ENCODE measurements at regions not wholly inside any gene's neighbourhood (a gene's known extent, or its start where the extent isn't known, plus 50 kb on each side); places are given as distances from the start of the nearest gene placed in this dataset.
"Not testable (repeated sequence)": the region's sequence is repeated elsewhere in the genome, so short reads cannot be mapped to it uniquely, and the experiment has no call there.

- Histone ChIP-seq H3K4me3 (replicated peaks; ENCODE audit: low read depth, low read length) (no peak overlapping the region), H3K36me3 (ENCODE audit: control insufficient read depth, insufficient read depth, low read length) (no peaks in the 10 kb centered on the region), H3K27me3 (replicated peaks; ENCODE audit: control insufficient read depth, insufficient read depth, low read length) (no peaks in the 10 kb centered on the region)
- no peak for DNase-seq (ENCODE audit: extremely low read depth, insufficient read length)
- TF ChIP-seq CTCF (IDR thresholded peaks at IDR 0.05; ENCODE audit: insufficient read depth, low read length, poor library complexity, severe bottlenecking), result no peak
These were observed 246.8 kb upstream of the ST6GAL2 start for GRCh38 chr2:107132746-107133145.

- Histone ChIP-seq H3K27me3 (replicated peaks; ENCODE audit: control insufficient read depth, insufficient read depth, low read length) (no peaks in the 10 kb centered on the region), H3K36me3 (ENCODE audit: control insufficient read depth, insufficient read depth, low read length) (no peaks in the 10 kb centered on the region), H3K4me3 (replicated peaks; ENCODE audit: low read depth, low read length) (no peak overlapping the region)
- no peak for DNase-seq (ENCODE audit: extremely low read depth, insufficient read length)
- no peak for TF ChIP-seq CTCF (IDR thresholded peaks at IDR 0.05; ENCODE audit: insufficient read depth, low read length, poor library complexity, severe bottlenecking)
These were observed 247.4 kb upstream of the ST6GAL2 start for GRCh38 chr2:107133412-107133811.

- no peak for DNase-seq (ENCODE audit: extremely low read depth, insufficient read length)
- Histone ChIP-seq H3K36me3 (ENCODE audit: control insufficient read depth, insufficient read depth, low read length) (no peaks in the 10 kb centered on the region), H3K27me3 (replicated peaks; ENCODE audit: control insufficient read depth, insufficient read depth, low read length) (no peaks in the 10 kb centered on the region), H3K4me3 (replicated peaks; ENCODE audit: low read depth, low read length) (no peak overlapping the region)
- no peak for TF ChIP-seq CTCF (IDR thresholded peaks at IDR 0.05; ENCODE audit: insufficient read depth, low read length, poor library complexity, severe bottlenecking)
These were observed 250.8 kb upstream of the ST6GAL2 start for GRCh38 chr2:107136733-107137132.

- TF ChIP-seq CTCF (IDR thresholded peaks at IDR 0.05; ENCODE audit: insufficient read depth, low read length, poor library complexity, severe bottlenecking), result no peak
- no peak for DNase-seq (ENCODE audit: extremely low read depth, insufficient read length)
- H3K4me3 ChIP-seq (replicated peaks; ENCODE audit: low read depth, low read length), result no peak overlapping the region
- no peaks in the 10 kb centered on the region for H3K27me3 ChIP-seq (replicated peaks; ENCODE audit: control insufficient read depth, insufficient read depth, low read length)
- no peaks in the 10 kb centered on the region for H3K36me3 ChIP-seq (ENCODE audit: control insufficient read depth, insufficient read depth, low read length)
These were observed 251.7 kb upstream of the ST6GAL2 start for GRCh38 chr2:107137706-107138105.

GRCh38 chr2:107146181-107146580, 260.2 kb upstream of the ST6GAL2 start:
- no peaks in the 10 kb centered on the region for H3K27me3 ChIP-seq (replicated peaks; ENCODE audit: control insufficient read depth, insufficient read depth, low read length)
- H3K36me3 ChIP-seq (ENCODE audit: control insufficient read depth, insufficient read depth, low read length), result no peaks in the 10 kb centered on the region
- TF ChIP-seq CTCF (IDR thresholded peaks at IDR 0.05; ENCODE audit: insufficient read depth, low read length, poor library complexity, severe bottlenecking), result no peak
- no peak overlapping the region for H3K4me3 ChIP-seq (replicated peaks; ENCODE audit: low read depth, low read length)
- no peak for DNase-seq (ENCODE audit: extremely low read depth, insufficient read length)

GRCh38 chr2:107146645-107147044, 260.7 kb upstream of the ST6GAL2 start:
- DNase-seq (ENCODE audit: extremely low read depth, insufficient read length); H3K36me3 ChIP-seq (ENCODE audit: control insufficient read depth, insufficient read depth, low read length); H3K27me3 ChIP-seq (replicated peaks; ENCODE audit: control insufficient read depth, insufficient read depth, low read length); H3K4me3 ChIP-seq (replicated peaks; ENCODE audit: low read depth, low read length): not testable (repeated sequence)

Measured in GM06990 (cell line).